ENCODE measurements at regions not wholly inside any gene's neighbourhood (a gene's known extent, or its start where the extent isn't known, plus 50 kb on each side); places are given as distances from the start of the nearest gene placed in this dataset.

DNA sequence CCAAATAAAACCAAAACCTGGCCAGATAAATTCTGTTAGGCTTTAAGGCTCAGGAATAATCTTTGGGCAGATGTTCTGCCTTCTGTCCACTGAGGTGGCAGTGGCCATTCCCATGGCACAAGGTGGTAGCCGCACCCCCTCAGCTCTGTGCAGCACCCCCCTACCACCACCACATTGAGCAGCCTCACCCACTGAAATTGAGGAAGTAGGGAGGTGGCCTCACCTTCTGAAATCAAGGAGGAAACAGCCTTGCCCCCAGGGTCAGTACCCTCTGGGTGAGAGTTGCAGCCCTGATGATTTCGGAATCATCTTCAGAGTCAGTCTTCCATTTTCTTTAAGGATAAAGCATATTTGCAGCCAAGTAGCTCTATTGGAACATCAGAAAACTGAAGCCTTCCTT lies 204.8 kb upstream of the PIK3R1 start:
- TF ChIP-seq, protein P1, sequence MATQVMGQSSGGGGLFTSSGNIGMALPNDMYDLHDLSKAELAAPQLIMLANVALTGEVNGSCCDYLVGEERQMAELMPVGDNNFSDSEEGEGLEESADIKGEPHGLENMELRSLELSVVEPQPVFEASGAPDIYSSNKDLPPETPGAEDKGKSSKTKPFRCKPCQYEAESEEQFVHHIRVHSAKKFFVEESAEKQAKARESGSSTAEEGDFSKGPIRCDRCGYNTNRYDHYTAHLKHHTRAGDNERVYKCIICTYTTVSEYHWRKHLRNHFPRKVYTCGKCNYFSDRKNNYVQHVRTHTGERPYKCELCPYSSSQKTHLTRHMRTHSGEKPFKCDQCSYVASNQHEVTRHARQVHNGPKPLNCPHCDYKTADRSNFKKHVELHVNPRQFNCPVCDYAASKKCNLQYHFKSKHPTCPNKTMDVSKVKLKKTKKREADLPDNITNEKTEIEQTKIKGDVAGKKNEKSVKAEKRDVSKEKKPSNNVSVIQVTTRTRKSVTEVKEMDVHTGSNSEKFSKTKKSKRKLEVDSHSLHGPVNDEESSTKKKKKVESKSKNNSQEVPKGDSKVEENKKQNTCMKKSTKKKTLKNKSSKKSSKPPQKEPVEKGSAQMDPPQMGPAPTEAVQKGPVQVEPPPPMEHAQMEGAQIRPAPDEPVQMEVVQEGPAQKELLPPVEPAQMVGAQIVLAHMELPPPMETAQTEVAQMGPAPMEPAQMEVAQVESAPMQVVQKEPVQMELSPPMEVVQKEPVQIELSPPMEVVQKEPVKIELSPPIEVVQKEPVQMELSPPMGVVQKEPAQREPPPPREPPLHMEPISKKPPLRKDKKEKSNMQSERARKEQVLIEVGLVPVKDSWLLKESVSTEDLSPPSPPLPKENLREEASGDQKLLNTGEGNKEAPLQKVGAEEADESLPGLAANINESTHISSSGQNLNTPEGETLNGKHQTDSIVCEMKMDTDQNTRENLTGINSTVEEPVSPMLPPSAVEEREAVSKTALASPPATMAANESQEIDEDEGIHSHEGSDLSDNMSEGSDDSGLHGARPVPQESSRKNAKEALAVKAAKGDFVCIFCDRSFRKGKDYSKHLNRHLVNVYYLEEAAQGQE (IDR thresholded peaks at IDR 0.05) = no peak
- TF ChIP-seq, protein P2, sequence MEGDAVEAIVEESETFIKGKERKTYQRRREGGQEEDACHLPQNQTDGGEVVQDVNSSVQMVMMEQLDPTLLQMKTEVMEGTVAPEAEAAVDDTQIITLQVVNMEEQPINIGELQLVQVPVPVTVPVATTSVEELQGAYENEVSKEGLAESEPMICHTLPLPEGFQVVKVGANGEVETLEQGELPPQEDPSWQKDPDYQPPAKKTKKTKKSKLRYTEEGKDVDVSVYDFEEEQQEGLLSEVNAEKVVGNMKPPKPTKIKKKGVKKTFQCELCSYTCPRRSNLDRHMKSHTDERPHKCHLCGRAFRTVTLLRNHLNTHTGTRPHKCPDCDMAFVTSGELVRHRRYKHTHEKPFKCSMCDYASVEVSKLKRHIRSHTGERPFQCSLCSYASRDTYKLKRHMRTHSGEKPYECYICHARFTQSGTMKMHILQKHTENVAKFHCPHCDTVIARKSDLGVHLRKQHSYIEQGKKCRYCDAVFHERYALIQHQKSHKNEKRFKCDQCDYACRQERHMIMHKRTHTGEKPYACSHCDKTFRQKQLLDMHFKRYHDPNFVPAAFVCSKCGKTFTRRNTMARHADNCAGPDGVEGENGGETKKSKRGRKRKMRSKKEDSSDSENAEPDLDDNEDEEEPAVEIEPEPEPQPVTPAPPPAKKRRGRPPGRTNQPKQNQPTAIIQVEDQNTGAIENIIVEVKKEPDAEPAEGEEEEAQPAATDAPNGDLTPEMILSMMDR (IDR thresholded peaks at IDR 0.05) = no peak
- no peak for TF ChIP-seq RCOR1 (IDR thresholded peaks at IDR 0.05; ENCODE audit: low read depth, low read length)
- TF ChIP-seq POLR2A (IDR thresholded peaks at IDR 0.05; ENCODE audit: low read length) = no peak
- TF ChIP-seq JUNB (IDR thresholded peaks at IDR 0.05) = no peak
- TF ChIP-seq RFX5 (IDR thresholded peaks at IDR 0.05) = no peak
- no peak for TF ChIP-seq CHD2 (IDR thresholded peaks at IDR 0.05; ENCODE audit: low read length, partially characterized antibody)
